NCI-H1105 (cell line): ENCODE measurements at regions not wholly inside any gene's neighbourhood (a gene's known extent, or its start where the extent isn't known, plus 50 kb on each side); places are given as distances from the start of the nearest gene placed in this dataset.

ENCODE experiments used
- DNase-seq: peaks from one replicate; lab custom pipeline; 2025; lab: John Stamatoyannopoulos, UW

DNA sequence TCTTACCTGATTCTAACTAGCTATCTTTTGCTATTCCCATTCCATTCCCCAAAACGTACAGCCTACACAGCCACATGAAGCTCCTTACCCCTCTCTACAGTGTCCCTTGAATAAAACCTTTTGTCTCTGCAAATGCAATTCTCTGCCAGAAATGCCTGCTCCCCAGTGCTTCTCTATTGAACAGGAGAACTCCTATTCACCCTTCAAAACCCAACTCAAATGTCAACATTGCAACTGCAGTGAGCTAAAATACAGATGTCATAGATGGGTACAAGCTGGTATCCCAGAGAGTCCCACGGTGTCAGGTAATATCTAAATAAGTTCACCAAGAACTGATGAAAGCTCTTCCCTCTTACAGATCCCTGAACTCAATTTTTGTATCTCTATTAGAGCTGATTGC is 421.7 kb downstream of the INSC start:
- DNase-seq: no peak

DNA sequence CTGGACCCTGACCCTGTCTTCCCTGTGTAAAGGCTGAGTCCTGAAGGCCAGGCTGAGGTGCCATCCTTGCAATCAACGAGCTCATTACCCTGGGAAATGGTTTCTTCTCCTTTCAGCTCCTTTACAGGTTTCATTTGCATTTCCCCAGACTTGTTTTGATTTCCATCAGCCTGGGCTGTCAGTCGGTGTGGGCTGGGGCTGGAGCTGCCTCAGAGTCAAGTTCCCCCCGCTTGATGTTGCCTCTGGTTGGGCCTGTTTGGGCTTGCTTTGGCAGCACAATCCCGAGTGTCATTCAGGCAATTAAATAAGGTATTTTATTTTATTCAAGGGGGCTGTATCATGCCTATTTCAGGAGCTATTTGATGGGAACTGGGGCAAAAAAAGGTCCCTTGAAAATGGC is 424.9 kb downstream of the INSC start:
- DNase-seq: peak; percentile 49

DNA sequence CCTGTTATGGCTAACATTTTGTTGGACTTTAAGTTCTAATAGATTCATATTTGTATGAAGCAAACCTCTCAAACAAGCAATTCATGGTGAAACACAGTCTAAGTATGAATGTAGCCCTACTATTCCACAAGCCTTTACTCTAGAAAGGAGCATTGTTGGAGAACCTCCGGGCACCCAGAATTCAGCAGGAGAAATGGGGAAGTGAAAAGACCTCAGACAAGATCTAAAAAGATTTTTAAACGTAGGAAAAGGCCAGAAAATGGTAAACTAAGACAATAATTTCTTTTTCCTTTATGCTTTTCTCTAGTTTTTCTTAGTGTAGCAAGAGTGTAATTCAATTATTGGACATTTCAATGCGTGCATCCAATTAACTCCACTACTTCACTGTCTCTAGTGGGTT is 426.4 kb downstream of the INSC start:
- DNase-seq: no peak

DNA sequence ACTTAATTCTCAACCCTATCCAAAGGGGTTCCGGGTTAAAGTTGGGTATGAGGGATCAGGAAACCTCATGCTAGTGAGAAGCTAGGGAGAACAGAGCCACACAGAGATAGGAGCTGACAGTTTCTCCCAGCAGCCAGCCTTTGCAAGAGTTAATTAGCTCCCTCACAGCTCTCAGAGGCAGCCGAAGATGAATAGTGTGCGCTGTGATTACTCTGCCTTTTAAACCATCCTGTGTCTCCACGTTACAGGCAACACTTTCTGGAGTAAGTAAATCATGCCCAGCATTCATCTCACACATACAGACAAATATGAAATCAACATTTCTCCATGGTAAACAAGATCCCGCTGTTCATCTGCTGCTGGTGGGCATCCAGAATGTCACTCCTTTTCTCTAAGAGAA is 429.6 kb downstream of the INSC start:
- no peak for DNase-seq

DNA sequence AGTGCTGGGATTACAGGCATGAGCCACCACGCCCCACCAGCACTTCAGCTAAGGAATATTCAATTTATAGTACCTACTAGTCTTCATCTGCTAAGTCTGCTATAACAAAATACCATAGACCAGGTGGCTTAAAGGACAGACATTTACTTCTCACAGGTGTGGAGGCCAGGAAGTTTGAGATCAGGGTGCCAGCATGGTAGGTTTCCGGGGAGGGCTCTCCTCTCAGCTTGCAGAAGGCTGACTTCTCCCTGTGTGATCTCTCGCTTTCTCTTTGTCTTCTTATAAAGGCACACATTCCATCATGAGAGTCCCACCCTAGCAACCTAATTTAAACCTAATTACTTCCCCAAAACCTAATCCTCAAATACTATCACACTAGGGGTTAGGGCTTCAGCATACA is 433.0 kb downstream of the INSC start:
- DNase-seq: no peak

DNA sequence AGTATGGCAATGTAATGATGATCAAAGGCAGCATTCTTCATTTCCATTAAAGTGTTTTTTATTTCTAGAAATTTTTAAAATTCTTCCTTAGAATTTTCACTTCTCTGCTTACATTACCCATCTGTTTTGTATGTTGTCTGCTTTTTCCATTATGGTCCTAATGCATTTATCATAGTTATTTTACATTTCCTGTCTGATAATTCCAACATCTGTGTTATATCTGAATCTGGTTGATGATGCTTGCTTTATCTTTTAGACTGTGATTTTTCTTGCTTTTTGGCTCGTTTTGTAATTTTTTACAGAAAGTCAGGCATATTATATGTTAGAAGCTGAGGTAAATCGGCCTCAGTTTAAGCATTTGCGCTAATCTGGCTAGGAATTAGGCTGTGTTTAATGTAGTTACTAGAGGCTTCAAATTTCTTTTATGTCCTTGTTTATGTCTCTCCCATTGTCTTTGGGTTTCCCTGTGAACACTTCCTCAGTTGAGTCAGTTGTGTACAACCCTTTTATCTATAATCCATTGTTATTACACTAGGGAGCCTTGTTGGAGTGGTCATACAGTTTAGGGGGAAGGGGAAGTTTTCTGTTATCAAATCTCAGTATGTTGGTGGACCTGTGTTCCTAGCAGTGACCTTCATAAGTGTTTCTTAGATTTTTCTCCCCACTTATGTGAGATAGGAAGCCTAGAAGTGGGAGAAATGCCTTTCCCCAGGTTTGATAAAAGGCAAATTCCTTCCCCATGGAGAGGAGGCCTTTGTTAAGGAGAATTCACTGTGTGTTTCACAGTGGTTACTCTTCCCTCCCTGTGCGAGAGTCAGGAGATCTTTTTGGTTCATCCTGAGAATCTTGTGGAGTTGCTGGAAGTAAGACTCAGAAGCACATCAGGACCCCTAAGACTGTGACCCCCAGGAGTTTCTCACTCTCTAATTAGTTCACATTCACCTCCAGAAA is 437.5 kb downstream of the INSC start:
- no peak for DNase-seq

DNA sequence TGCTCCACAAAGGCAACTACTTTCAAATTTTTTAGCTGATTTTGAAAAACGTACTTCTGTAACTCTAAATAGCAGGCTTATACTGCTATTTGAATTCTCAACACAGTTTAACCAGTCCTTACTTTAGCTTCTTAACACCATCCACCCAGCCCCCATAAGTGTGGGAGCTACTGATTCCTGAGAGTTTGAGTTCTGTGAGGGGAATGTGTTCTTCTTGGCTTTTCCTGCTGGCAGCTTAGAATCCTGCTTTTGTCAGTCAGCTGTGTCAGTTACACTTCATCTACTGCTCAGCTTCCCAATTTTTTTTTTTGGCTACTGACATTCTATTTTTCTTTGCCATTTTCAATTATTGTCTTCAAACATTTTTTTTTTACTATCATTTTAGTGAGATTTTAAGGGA is 440.4 kb downstream of the INSC start:
- DNase-seq: no peak

DNA sequence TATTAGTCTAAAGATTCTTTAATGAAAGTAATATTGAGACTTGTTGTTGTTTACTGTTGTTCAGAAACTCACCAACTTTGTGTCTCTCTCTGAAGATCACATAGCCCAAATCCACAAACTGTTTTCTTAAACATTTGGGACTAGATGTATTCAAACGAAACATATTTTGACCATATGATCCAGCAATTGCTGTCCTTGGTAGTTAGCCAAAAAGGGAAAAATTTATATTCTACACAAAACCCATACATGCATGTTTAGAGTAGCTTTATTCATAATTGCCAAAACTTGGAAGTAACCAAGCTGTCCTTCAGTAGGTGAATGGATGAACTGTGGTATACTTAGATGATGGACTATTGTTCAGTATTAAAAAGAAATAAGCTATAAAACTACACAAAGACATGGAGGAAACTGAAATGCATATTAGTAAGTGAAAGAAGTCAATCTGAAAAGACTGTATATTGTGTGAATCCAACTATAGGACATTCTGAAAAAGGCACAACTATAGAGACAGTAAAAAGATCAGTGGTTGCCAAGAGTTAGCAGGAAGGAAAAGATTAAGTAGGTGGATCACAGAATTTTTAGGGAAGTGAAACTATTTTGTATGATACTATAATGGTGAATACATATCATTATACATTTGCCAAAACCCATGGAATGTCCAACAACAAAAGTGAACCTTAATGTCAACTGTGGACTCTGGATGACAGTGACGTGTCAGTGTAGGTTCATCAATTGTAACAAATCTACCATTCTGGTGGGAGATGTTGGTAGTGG is 442.9 kb downstream of the INSC start:
- DNase-seq: no peak

DNA sequence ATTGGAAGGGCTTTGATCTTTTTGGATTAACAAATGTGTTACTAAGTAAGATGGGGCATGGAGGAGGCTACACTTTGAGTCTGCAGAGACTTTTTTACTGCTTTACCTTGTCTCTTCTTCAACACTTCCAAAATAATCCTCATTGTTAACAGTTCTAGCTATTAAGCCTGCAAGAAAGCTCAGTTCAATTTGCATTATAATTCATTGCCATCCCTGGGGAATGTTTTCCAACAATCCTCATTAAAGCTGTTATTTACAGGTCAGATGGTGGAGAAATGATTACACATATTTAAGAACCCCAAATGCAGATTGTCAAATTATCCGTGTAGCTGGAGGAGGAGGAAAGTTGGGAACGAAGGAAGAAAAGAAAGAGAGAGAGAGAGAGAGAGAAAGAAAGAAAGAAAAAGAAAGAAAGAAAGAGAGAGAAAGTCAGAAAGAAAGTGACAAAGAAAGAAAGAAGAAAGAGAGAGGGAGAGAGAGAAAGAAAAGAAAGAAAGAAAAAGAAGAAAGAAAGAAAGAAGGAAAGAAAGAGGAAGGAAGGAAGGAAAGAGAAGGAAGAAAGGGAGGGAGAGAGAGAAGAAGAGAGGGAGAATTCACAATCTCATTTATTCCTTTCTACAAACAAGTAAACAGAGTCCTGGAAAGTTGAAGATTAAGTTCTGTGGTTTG is 443.9 kb downstream of the INSC start:
- no peak for DNase-seq

DNA sequence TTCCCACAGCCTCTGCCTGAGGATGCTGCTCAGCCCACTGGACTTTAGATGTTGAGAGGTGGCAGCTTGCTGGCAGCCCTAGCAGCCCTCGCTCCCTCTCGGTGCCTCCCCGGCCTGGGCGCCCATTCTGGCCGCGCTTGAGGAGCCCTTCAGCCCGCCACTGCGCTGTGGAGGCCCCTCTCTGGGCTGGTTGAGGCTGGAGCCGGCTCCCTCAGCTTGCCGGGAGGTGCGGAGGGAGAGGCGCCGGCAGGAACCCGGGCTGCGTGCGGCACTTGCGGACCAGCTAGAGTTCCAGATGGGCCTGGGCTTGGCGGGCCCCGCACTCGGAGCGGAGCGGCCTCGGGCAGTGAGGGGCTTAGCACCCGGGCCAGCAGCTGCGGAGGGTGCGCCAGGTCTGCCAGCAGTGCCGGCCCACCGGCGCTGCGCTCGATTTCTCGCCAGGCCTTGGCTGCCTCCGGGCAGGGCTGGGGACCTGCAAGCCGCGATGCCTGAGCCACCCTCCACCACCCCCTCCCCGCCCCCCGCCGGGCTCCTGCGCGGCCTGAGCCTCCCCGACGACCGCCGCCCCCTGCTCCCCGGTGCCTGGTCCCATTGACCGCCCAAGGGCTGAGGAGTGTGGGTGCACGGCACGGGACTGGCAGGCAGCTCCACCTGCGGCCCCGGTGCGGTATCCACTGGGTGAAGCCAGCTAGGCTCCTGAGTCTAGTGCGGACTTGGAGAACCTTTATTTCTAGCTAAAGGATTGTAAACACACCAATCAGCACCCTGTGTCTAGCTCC is 446.2 kb downstream of the INSC start:
- no peak for DNase-seq

GRCh38 chr11:15562230-15562629 is 447.5 kb downstream of the INSC start:
- DNase-seq: no peak

GRCh38 chr11:15563054-15563453 is 448.3 kb downstream of the INSC start:
- DNase-seq: peak; percentile 55

DNA sequence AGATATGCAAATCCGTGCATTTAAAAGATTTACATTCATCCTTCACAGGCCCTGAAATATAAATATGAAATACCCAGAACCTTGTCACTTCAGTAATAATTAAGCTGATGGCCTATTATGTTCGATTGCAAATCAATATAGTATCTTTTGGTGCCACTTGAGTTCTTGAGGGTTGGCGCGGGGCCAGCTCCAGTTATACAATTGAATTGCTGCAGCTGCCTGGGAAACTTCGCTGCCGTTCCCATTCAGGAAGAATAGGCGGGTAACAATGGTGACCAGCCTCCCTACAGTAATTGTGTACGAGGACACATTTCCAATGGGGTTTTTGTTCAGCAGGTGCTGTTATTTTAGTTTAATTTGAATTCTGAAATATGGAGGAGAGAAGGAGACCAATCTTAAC is 451.2 kb downstream of the INSC start:
- DNase-seq: peak; percentile 94

DNA sequence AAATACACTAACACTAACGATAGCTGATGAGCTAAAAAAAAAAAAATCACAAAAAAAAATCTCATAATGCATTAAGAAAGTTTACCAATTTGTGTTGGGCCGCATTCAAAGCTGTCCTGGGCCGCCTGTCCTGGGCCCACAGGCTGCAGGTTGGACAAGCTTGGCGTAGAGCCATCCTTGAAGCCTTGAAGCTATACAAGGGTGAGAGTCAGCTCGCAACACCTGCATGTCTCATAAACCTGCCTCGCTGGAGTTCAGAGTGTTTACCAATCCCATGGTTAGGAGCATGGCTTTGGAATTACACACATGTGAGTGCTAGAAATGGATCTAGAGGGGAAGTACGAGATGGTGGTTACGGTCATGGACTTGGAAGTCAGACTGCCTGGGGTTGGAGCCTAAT is 453.7 kb downstream of the INSC start:
- no peak for DNase-seq

GRCh38 chr11:15569305-15570025 is 454.7 kb downstream of the INSC start:
- DNase-seq: no peak

DNA sequence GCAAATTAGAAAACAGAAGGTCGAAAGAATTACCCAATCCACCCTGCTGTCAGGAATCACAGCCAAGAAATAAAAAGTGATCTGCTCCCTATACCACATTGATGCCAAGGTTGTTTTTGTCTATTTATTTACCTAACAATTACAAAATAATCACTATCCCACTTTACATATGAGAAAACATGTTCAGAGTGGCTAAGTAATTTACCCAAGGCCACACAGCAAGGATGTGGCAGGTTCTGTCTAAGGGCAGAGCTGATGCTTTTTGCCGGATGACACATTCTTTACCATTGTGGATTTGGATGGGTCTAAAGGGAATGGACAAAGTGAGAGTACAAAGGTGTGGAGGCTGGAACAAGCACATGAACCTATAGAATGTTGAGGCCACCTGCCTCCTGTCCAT is 460.7 kb downstream of the INSC start:
- DNase-seq: no peak

GRCh38 chr11:15576769-15577168 is 462.0 kb downstream of the INSC start:
- DNase-seq: no peak

GRCh38 chr11:15577519-15577918 is 462.8 kb downstream of the INSC start:
- DNase-seq: no peak

DNA sequence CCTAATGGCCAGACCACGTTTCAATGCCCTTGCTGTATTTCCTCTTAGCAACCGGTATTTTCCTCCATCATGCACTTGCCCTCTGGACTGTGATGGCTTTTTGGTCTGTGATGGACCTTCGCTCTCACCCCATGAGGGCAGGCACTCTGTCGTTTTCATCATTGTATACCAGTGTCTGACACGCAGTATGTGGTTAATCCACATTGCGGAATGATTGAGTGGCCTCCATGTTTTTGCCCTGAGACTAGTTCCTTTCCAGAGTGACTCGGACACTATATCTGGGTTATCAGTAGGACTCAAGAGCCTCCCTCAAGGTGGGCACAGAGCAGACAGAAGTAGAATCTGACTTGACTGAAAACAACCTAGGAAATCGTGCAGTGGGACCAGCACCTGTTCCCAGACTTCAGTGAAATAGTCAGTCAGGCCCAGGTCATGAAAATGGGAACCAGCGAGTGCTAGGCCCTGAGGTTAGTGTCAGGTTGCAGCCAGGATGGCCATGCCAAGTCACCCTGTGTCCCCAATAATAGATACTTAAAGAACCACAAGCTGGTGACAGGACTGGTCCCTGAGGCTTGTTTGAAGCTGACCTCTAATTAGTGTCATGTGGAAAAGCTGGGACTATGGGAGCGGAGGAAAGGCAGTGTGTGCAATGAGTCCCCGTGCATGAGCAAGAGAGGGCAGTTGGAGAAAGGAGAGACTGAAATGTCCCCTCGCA is 464.7 kb downstream of the INSC start:
- DNase-seq: no peak

GRCh38 chr11:15580056-15580774 is 465.5 kb downstream of the INSC start:
- DNase-seq: no peak
